ENCODE measurements at regions not wholly inside any gene's neighbourhood (a gene's known extent, or its start where the extent isn't known, plus 50 kb on each side); places are given as distances from the start of the nearest gene placed in this dataset.

GRCh38 chr21:15208786-15209185, 144.0 kb upstream of the NRIP1 start:
- Histone ChIP-seq H3K9me3 (ENCODE audit: control insufficient read depth, insufficient read depth, low read depth, low read length) (no peaks in the 10 kb centered on the region), H3K36me3 (ENCODE audit: control insufficient read depth, insufficient read depth, low read length) (no peaks in the 10 kb centered on the region), H3K4me1 (ENCODE audit: control insufficient read depth, insufficient read depth, low read length) (no peaks in the 10 kb centered on the region), H3K27me3 (ENCODE audit: control insufficient read depth, insufficient read depth, low read length) (no peaks in the 10 kb centered on the region), H3K27ac (ENCODE audit: low read length) (no peak overlapping the region), H3K4me3 (ENCODE audit: low read depth in 2 of 2, low read length in 2 of 2) (no peak overlapping the region)
- in situ Hi-C loops (cut with HindIII; ENCODE audit: low pct_unique_long_range_greater_than_20kb, low sequenced_read_pairs): no loop called here
- TF ChIP-seq POLR2AphosphoS5 (IDR thresholded peaks at IDR 0.05; ENCODE audit: low read depth, low read length) (no peak), CTCF (IDR thresholded peaks at IDR 0.05) (no peak), SIN3A (IDR thresholded peaks at IDR 0.05; ENCODE audit: borderline replicate concordance, insufficient read depth, low read depth, low read length) (no peak), TCF7L2 (IDR thresholded peaks at IDR 0.05; ENCODE audit: low read depth, low read length) (no peak)
- TF ChIP-seq, protein P1, sequence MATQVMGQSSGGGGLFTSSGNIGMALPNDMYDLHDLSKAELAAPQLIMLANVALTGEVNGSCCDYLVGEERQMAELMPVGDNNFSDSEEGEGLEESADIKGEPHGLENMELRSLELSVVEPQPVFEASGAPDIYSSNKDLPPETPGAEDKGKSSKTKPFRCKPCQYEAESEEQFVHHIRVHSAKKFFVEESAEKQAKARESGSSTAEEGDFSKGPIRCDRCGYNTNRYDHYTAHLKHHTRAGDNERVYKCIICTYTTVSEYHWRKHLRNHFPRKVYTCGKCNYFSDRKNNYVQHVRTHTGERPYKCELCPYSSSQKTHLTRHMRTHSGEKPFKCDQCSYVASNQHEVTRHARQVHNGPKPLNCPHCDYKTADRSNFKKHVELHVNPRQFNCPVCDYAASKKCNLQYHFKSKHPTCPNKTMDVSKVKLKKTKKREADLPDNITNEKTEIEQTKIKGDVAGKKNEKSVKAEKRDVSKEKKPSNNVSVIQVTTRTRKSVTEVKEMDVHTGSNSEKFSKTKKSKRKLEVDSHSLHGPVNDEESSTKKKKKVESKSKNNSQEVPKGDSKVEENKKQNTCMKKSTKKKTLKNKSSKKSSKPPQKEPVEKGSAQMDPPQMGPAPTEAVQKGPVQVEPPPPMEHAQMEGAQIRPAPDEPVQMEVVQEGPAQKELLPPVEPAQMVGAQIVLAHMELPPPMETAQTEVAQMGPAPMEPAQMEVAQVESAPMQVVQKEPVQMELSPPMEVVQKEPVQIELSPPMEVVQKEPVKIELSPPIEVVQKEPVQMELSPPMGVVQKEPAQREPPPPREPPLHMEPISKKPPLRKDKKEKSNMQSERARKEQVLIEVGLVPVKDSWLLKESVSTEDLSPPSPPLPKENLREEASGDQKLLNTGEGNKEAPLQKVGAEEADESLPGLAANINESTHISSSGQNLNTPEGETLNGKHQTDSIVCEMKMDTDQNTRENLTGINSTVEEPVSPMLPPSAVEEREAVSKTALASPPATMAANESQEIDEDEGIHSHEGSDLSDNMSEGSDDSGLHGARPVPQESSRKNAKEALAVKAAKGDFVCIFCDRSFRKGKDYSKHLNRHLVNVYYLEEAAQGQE (IDR thresholded peaks at IDR 0.05; ENCODE audit: insufficient read depth in 1 of 2, low read depth in 2 of 2, low read length in 1 of 2): no peak
- ATAC-seq (no peak), DNase-seq (ENCODE audit: low read depth, low spot score) (no peak)
- ChIA-PET CTCF (no interaction called here), POLR2A (no interaction called here)
- intact Hi-C loops (cut with micrococcal nuclease; ENCODE audit: unreplicated experiment): no loop called here
- BruUV-seq (replicated peaks): no TSS peak

GRCh38 chr21:15209224-15209623, 144.4 kb upstream of the NRIP1 start:
- ATAC-seq: no peak
- CTCF ChIA-PET: no interaction called here

More at GRCh38 chr21:15209224-15209623, 144.4 kb upstream of the NRIP1 start:
- Histone ChIP-seq H3K4me1 (ENCODE audit: control insufficient read depth, insufficient read depth, low read length) (no peaks in the 10 kb centered on the region), H3K36me3 (ENCODE audit: control insufficient read depth, insufficient read depth, low read length) (no peaks in the 10 kb centered on the region), H3K4me3 (ENCODE audit: low read depth in 2 of 2, low read length in 2 of 2) (no peak overlapping the region), H3K27me3 (ENCODE audit: control insufficient read depth, insufficient read depth, low read length) (no peaks in the 10 kb centered on the region), H3K9me3 (ENCODE audit: control insufficient read depth, insufficient read depth, low read depth, low read length) (no peaks in the 10 kb centered on the region), H3K27ac (ENCODE audit: low read length) (no peak overlapping the region)
- no TSS peak for BruUV-seq (replicated peaks)
- POLR2A ChIA-PET: no interaction called here
- in situ Hi-C loops (cut with HindIII; ENCODE audit: low pct_unique_long_range_greater_than_20kb, low sequenced_read_pairs): no loop called here
- intact Hi-C loops (cut with micrococcal nuclease; ENCODE audit: unreplicated experiment): no loop called here
- no peak for TF ChIP-seq SIN3A (IDR thresholded peaks at IDR 0.05; ENCODE audit: borderline replicate concordance, insufficient read depth, low read depth, low read length)
- TF ChIP-seq, protein P1 (IDR thresholded peaks at IDR 0.05; ENCODE audit: insufficient read depth in 1 of 2, low read depth in 2 of 2, low read length in 1 of 2): no peak
- no peak for DNase-seq (ENCODE audit: low read depth, low spot score)

Data from Panc1 (cell line).